ENCODE measurements at regions not wholly inside any gene's neighbourhood (a gene's known extent, or its start where the extent isn't known, plus 50 kb on each side); places are given as distances from the start of the nearest gene placed in this dataset.

DNA sequence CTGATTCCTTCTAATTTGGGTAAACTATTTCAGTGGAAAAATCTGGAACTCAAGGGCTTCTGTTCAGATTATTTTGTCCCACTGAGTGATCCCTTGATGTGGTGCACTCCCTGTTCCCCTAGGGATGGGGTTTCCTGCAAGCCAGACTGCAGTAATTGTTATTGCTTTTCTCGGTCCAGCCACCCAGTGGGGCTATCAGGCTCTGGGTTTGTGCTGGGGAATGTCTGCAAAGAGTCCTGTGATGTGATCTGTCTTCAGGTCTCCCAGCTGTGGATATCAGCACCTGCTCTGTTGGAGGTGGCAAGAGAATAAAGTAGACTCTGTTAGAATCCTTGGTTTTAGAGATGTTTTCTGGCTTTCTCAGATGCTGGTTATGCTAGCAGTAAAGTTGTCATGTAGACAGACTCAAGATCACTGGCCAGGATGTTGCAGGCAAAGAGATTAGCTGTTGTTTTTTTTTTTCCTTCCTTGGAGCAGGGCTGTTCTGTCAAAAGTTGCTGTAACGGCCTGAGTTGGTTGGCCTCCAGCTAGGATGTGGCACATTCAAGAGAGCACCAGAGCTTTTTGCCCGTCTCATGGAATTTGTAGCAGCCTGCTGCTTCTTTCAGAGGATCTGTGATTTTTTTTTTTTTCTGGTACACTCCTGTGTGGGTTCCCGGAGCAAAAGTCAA, 1314.0 kb downstream of the PCDH19 start:
- Mint-ChIP-seq H3K36me3 (ENCODE audit: low read depth) (peaks cover 39% of the 10 kb centered on the region), H3K27ac (no peak overlapping the region), H3K27me3 (ENCODE audit: insufficient read depth) (no peaks in the 10 kb centered on the region), H3K4me3 (no peak overlapping the region), H3K4me1 (peaks cover 24% of the 10 kb centered on the region), H3K9me3 (peaks cover 9% of the 10 kb centered on the region)
- Histone ChIP-seq H3K9me3 (ENCODE audit: control insufficient read depth, low read length) (peaks cover 9% of the 10 kb centered on the region), H3K4me3 (ENCODE audit: low read length) (no peak overlapping the region), H3K4me1 (ENCODE audit: control insufficient read depth, insufficient read depth, low read length) (no peaks in the 10 kb centered on the region), H3K9ac (ENCODE audit: extremely low read depth, low read length, poor library complexity, severe bottlenecking) (no peak overlapping the region), H3K36me3 (ENCODE audit: control insufficient read depth, insufficient read depth, low read length) (peaks cover 3% of the 10 kb centered on the region), H3K27me3 (ENCODE audit: control insufficient read depth, insufficient read depth, low read length, poor library complexity, severe bottlenecking) (no peaks in the 10 kb centered on the region), H3K27ac (ENCODE audit: low read depth, low read length) (no peak overlapping the region)
- WGBS, 2 experiments (ENCODE audit: insufficient coverage in 1 of 2, insufficient read length in 1 of 2) = 82 to 100% methylated on average over 1 to 4 of the region's 4 CpGs
- DNase-seq = peak; percentile 58
- no peak for TF ChIP-seq CTCF (conservative IDR thresholded peaks at IDR 0.05)

- Mint-ChIP-seq H3K27me3 (ENCODE audit: insufficient read depth) (no peaks in the 10 kb centered on the region), H3K4me1 (peaks cover 7% of the 10 kb centered on the region), H3K9me3 (peaks cover 8% of the 10 kb centered on the region), H3K27ac (no peak overlapping the region), H3K4me3 (no peak overlapping the region), H3K36me3 (ENCODE audit: low read depth) (peaks cover 18% of the 10 kb centered on the region)
- Histone ChIP-seq H3K27me3 (ENCODE audit: control insufficient read depth, insufficient read depth, low read length, poor library complexity, severe bottlenecking) (no peaks in the 10 kb centered on the region), H3K27ac (ENCODE audit: low read depth, low read length) (no peak overlapping the region), H3K36me3 (ENCODE audit: control insufficient read depth, insufficient read depth, low read length) (no peaks in the 10 kb centered on the region), H3K9me3 (ENCODE audit: control insufficient read depth, low read length) (no peaks in the 10 kb centered on the region), H3K4me1 (ENCODE audit: control insufficient read depth, insufficient read depth, low read length) (no peaks in the 10 kb centered on the region), H3K9ac (ENCODE audit: extremely low read depth, low read length, poor library complexity, severe bottlenecking) (no peak overlapping the region), H3K4me3 (ENCODE audit: low read length) (no peak overlapping the region)
- no peak for DNase-seq
- 100% methylated on average over 1 of the region's 1 CpG; no CpG with 5 or more reads in 1 of the 2 experiments for WGBS, 2 experiments (ENCODE audit: insufficient coverage in 1 of 2, insufficient read length in 1 of 2)
- no peak for TF ChIP-seq CTCF (conservative IDR thresholded peaks at IDR 0.05)
Measured at GRCh38 chrX:99091459-99091858, 1318.6 kb downstream of the PCDH19 start.

GRCh38 chrX:99078301-99078700, 1331.8 kb downstream of the PCDH19 start:
- no peak overlapping the region for H3K27ac ChIP-seq (ENCODE audit: low read depth, low read length)
- WGBS, 2 experiments (ENCODE audit: insufficient coverage in 1 of 2, insufficient read length in 1 of 2) = 95% methylated on average over 4 of the region's 4 CpGs; no CpG with 5 or more reads in 1 of the 2 experiments
- peaks cover 6% of the 10 kb centered on the region for H3K9me3 ChIP-seq (ENCODE audit: control insufficient read depth, low read length)
- H3K36me3 ChIP-seq (ENCODE audit: control insufficient read depth, insufficient read depth, low read length) = no peaks in the 10 kb centered on the region
- Mint-ChIP-seq H3K4me1 (no peaks in the 10 kb centered on the region), H3K36me3 (ENCODE audit: low read depth) (peaks cover 22% of the 10 kb centered on the region), H3K27ac (no peak overlapping the region), H3K9me3 (peaks cover 6% of the 10 kb centered on the region), H3K4me3 (no peak overlapping the region), H3K27me3 (ENCODE audit: insufficient read depth) (no peaks in the 10 kb centered on the region)
- H3K9ac ChIP-seq (ENCODE audit: extremely low read depth, low read length, poor library complexity, severe bottlenecking) = no peak overlapping the region
- H3K27me3 ChIP-seq (ENCODE audit: control insufficient read depth, insufficient read depth, low read length, poor library complexity, severe bottlenecking) = no peaks in the 10 kb centered on the region
- TF ChIP-seq CTCF (conservative IDR thresholded peaks at IDR 0.05) = no peak
- no peak for DNase-seq
- no peaks in the 10 kb centered on the region for H3K4me1 ChIP-seq (ENCODE audit: control insufficient read depth, insufficient read depth, low read length)
- H3K4me3 ChIP-seq (ENCODE audit: low read length) = no peak overlapping the region

Measured in endodermal cell (in vitro differentiated cells).